ENCODE measurements at regions not wholly inside any gene's neighbourhood (a gene's known extent, or its start where the extent isn't known, plus 50 kb on each side); places are given as distances from the start of the nearest gene placed in this dataset.

GRCh38 chr1:14220811-14221210 is 377.7 kb upstream of the KAZN start:
- TF ChIP-seq EZH2phosphoT487 (IDR thresholded peaks at IDR 0.05; ENCODE audit: borderline replicate concordance, low read length) (no peak), CTCF (IDR thresholded peaks at IDR 0.05; ENCODE audit: low read depth, low read length, poor library complexity, severe bottlenecking) (no peak)
- H3K4me1 ChIP-seq (ENCODE audit: control insufficient read depth, low read length) = no peaks in the 10 kb centered on the region
- no peaks in the 10 kb centered on the region for H3K9me2 ChIP-seq (replicated peaks; ENCODE audit: control insufficient read depth, low read length)
- H3K4me2 ChIP-seq (ENCODE audit: low read length) = no peak overlapping the region
- H3F3A ChIP-seq (ENCODE audit: control insufficient read depth, insufficient read depth) = no peaks in the 10 kb centered on the region
- H3K9me3 ChIP-seq (ENCODE audit: control insufficient read depth, insufficient read depth, low read length) = no peaks in the 10 kb centered on the region
- no peaks in the 10 kb centered on the region for H3K27me3 ChIP-seq (ENCODE audit: control insufficient read depth, low read length)
- H4K20me1 ChIP-seq (ENCODE audit: control insufficient read depth, insufficient read depth, low read depth, low read length) = no peaks in the 10 kb centered on the region
- H3K4me3 ChIP-seq (ENCODE audit: low read length) = no peak overlapping the region
- H3K36me3 ChIP-seq (ENCODE audit: control insufficient read depth, low read length) = no peaks in the 10 kb centered on the region
- H3K27ac ChIP-seq (ENCODE audit: low read depth, low read length) = no peak overlapping the region
- no peaks in the 10 kb centered on the region for H3K79me2 ChIP-seq (ENCODE audit: control insufficient read depth, low read length)

DNA sequence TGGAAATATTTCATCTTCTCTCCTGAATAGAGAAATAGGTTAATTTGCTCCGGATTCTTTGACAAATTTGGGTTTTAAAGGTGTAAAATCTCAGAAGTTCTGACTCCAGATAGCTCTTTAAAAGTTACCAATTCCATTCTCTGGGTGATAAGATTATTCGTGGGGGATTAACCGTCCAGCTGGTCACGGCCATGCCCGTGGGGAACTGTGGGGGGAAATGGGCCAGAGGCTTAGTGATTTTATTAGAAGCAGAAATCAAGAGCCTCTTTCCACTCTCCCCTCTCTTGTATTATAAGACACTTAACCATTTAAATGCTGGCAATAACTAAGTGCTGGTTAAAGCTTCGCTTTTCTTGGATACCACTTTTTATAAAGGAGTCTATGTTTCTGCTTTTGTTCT is 376.4 kb upstream of the KAZN start:
- no peaks in the 10 kb centered on the region for H3K27me3 ChIP-seq (ENCODE audit: control insufficient read depth, low read length)
- no peaks in the 10 kb centered on the region for H3K79me2 ChIP-seq (ENCODE audit: control insufficient read depth, low read length)
- H3K36me3 ChIP-seq (ENCODE audit: control insufficient read depth, low read length) = no peaks in the 10 kb centered on the region
- H3K4me2 ChIP-seq (ENCODE audit: low read length) = no peak overlapping the region
- no peak for TF ChIP-seq EZH2phosphoT487 (IDR thresholded peaks at IDR 0.05; ENCODE audit: borderline replicate concordance, low read length)
- no peak for TF ChIP-seq CTCF (IDR thresholded peaks at IDR 0.05; ENCODE audit: low read depth, low read length, poor library complexity, severe bottlenecking)
- no peaks in the 10 kb centered on the region for H3K9me2 ChIP-seq (replicated peaks; ENCODE audit: control insufficient read depth, low read length)
- H3K4me3 ChIP-seq (ENCODE audit: low read length) = no peak overlapping the region
- no peak overlapping the region for H3K27ac ChIP-seq (ENCODE audit: low read depth, low read length)
- H3K9me3 ChIP-seq (ENCODE audit: control insufficient read depth, insufficient read depth, low read length) = no peaks in the 10 kb centered on the region
- no peaks in the 10 kb centered on the region for H3K4me1 ChIP-seq (ENCODE audit: control insufficient read depth, low read length)
- no peaks in the 10 kb centered on the region for H4K20me1 ChIP-seq (ENCODE audit: control insufficient read depth, insufficient read depth, low read depth, low read length)
- H3F3A ChIP-seq (ENCODE audit: control insufficient read depth, insufficient read depth) = no peaks in the 10 kb centered on the region

GRCh38 chr1:14228677-14229076 is 369.8 kb upstream of the KAZN start:
- no peaks in the 10 kb centered on the region for H3F3A ChIP-seq (ENCODE audit: control insufficient read depth, insufficient read depth)
- TF ChIP-seq CTCF (IDR thresholded peaks at IDR 0.05; ENCODE audit: low read depth, low read length, poor library complexity, severe bottlenecking) (no peak), EZH2phosphoT487 (IDR thresholded peaks at IDR 0.05; ENCODE audit: borderline replicate concordance, low read length) (no peak)
- H3K9me3 ChIP-seq (ENCODE audit: control insufficient read depth, insufficient read depth, low read length) = no peaks in the 10 kb centered on the region
- H3K4me1 ChIP-seq (ENCODE audit: control insufficient read depth, low read length) = no peaks in the 10 kb centered on the region
- no peaks in the 10 kb centered on the region for H4K20me1 ChIP-seq (ENCODE audit: control insufficient read depth, insufficient read depth, low read depth, low read length)
- no peaks in the 10 kb centered on the region for H3K79me2 ChIP-seq (ENCODE audit: control insufficient read depth, low read length)
- H3K27ac ChIP-seq (ENCODE audit: low read depth, low read length) = no peak overlapping the region
- no peaks in the 10 kb centered on the region for H3K9me2 ChIP-seq (replicated peaks; ENCODE audit: control insufficient read depth, low read length)
- no peaks in the 10 kb centered on the region for H3K36me3 ChIP-seq (ENCODE audit: control insufficient read depth, low read length)
- no peak overlapping the region for H3K4me2 ChIP-seq (ENCODE audit: low read length)
- H3K4me3 ChIP-seq (ENCODE audit: low read length) = no peak overlapping the region
- no peaks in the 10 kb centered on the region for H3K27me3 ChIP-seq (ENCODE audit: control insufficient read depth, low read length)

DNA sequence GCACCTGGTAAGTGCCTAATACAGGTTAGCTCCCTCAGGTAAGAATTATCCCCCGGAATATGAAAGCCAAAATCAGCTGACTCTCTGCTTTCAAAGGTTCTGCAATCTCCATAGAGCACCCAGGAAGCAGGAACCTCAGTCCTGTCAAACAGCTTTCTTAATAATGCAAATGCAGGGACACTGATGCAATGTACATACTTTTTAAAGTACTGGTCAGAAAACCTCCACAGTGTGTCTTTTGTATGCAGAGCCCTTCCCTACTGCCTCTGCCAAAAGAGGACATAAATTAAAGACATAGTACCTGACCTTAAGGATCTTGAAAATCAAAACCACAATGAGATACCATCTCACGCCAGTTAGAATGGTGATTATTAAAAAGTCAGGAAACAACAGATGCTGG is 365.0 kb upstream of the KAZN start:
- no peak overlapping the region for H3K4me2 ChIP-seq (ENCODE audit: low read length)
- no peaks in the 10 kb centered on the region for H3K9me3 ChIP-seq (ENCODE audit: control insufficient read depth, insufficient read depth, low read length)
- H3K79me2 ChIP-seq (ENCODE audit: control insufficient read depth, low read length) = no peaks in the 10 kb centered on the region
- H3F3A ChIP-seq (ENCODE audit: control insufficient read depth, insufficient read depth) = no peaks in the 10 kb centered on the region
- H3K36me3 ChIP-seq (ENCODE audit: control insufficient read depth, low read length) = no peaks in the 10 kb centered on the region
- no peaks in the 10 kb centered on the region for H4K20me1 ChIP-seq (ENCODE audit: control insufficient read depth, insufficient read depth, low read depth, low read length)
- TF ChIP-seq EZH2phosphoT487 (IDR thresholded peaks at IDR 0.05; ENCODE audit: borderline replicate concordance, low read length) (no peak), CTCF (IDR thresholded peaks at IDR 0.05; ENCODE audit: low read depth, low read length, poor library complexity, severe bottlenecking) (no peak)
- H3K27ac ChIP-seq (ENCODE audit: low read depth, low read length) = no peak overlapping the region
- H3K4me3 ChIP-seq (ENCODE audit: low read length) = no peak overlapping the region
- H3K9me2 ChIP-seq (replicated peaks; ENCODE audit: control insufficient read depth, low read length) = no peaks in the 10 kb centered on the region
- no peaks in the 10 kb centered on the region for H3K4me1 ChIP-seq (ENCODE audit: control insufficient read depth, low read length)
- H3K27me3 ChIP-seq (ENCODE audit: control insufficient read depth, low read length) = no peaks in the 10 kb centered on the region

Data from DOHH2 (cell line).